Keratinocyte (primary cell): ENCODE measurements at regions not wholly inside any gene's neighbourhood (a gene's known extent, or its start where the extent isn't known, plus 50 kb on each side); places are given as distances from the start of the nearest gene placed in this dataset.

ENCODE experiments used
- DNase-seq: peaks from one replicate; pipeline ENCODE4 v3.0.0-alpha.2; 2011; ENCODE audit warnings: low read depth, missing footprints, low spot score
- FAIRE-seq: peaks from 2 replicates; lab custom pipeline; 2011; peaks lifted over from hg19 to GRCh38; lab: Jason Lieb, UNC
- H2AFZ ChIP-seq: 2 replicates; pipeline ENCODE4 v1.6.0; 2012; ENCODE audit warnings: low read length, control low read depth, inconsistent platforms; ENCODE audit not compliant: control insufficient read depth
- H3K27ac ChIP-seq: 2 replicates; pipeline ENCODE4 v1.5.1; 2011; ENCODE audit warnings: low read length; ENCODE audit not compliant: control insufficient read depth, insufficient read depth
- H3K27me3 ChIP-seq: 3 replicates; pipeline ENCODE4 v1.6.0; 2011; ENCODE audit warnings: low read length; ENCODE audit not compliant: control insufficient read depth, insufficient read depth; ENCODE audit errors: extremely low read depth
- H3K36me3 ChIP-seq, 2 experiments: 2 replicates in 1 of 2; 3 replicates in 1 of 2; pipeline ENCODE4 v1.5.1; 2011; ENCODE audit warnings: low read length in 2 of 2, mild to moderate bottlenecking in 1 of 2; ENCODE audit not compliant: control insufficient read depth in 2 of 2, insufficient read depth in 2 of 2; ENCODE audit errors: extremely low read depth in 1 of 2
- H3K4me1 ChIP-seq: 3 replicates; pipeline ENCODE4 v1.5.1; 2011; ENCODE audit warnings: low read length; ENCODE audit not compliant: control insufficient read depth, insufficient read depth; ENCODE audit errors: extremely low read depth
- H3K4me2 ChIP-seq: 3 replicates; pipeline ENCODE4 v1.6.0; 2011; ENCODE audit warnings: low read depth, low read length; ENCODE audit not compliant: control insufficient read depth, insufficient read depth; ENCODE audit errors: extremely low read depth
- H3K4me3 ChIP-seq, 3 experiments: fragments of 200-600 bp in 1 of 3; sonication (generic) in 1 of 3; 2 replicates in 2 of 3; 3 replicates in 1 of 3; pipeline ENCODE4 v1.5.1; 2011 to 2016; ENCODE audit warnings: low read length in 3 of 3, mild to moderate bottlenecking in 3 of 3, control low read depth in 2 of 3, inconsistent platforms in 1 of 3, low read depth in 1 of 3, mixed read lengths in 1 of 3, mixed run types in 1 of 3, moderate library complexity in 1 of 3; ENCODE audit not compliant: control insufficient read depth in 2 of 3, insufficient read depth in 2 of 3; ENCODE audit errors: extremely low read depth in 1 of 3
- H3K79me2 ChIP-seq: 2 replicates; pipeline ENCODE4 v1.6.0; 2012; ENCODE audit warnings: low read length; ENCODE audit not compliant: control insufficient read depth, insufficient read depth
- H3K9ac ChIP-seq: 3 replicates; pipeline ENCODE4 v1.6.0; 2011; ENCODE audit warnings: low read length; ENCODE audit not compliant: control insufficient read depth, insufficient read depth; ENCODE audit errors: extremely low read depth
- H3K9me1 ChIP-seq: 3 replicates; pipeline ENCODE4 v1.6.0; 2011; ENCODE audit warnings: low read length; ENCODE audit not compliant: control insufficient read depth, insufficient read depth; ENCODE audit errors: extremely low read depth
- H3K9me3 ChIP-seq: 2 replicates; pipeline ENCODE4 v1.5.1; 2012; ENCODE audit warnings: low read depth, low read length; ENCODE audit not compliant: control insufficient read depth
- H4K20me1 ChIP-seq: 3 replicates; pipeline ENCODE4 v1.6.0; 2011; ENCODE audit warnings: low read length; ENCODE audit not compliant: control insufficient read depth, insufficient read depth; ENCODE audit errors: extremely low read depth
- CTCF ChIP-seq, 3 experiments: IDR thresholded peaks in 1 of 3; conservative IDR thresholded peaks in 1 of 3; optimal IDR thresholded peaks in 1 of 3; 2 replicates in 2 of 3; 3 replicates in 1 of 3; pipeline versions ENCODE3 to v1.5.1; 2011; ENCODE audit warnings: low read length in 3 of 3, mild to moderate bottlenecking in 3 of 3, moderate library complexity in 2 of 3, control low read depth in 1 of 3, inconsistent platforms in 1 of 3; ENCODE audit not compliant: insufficient read depth in 2 of 3; ENCODE audit errors: extremely low read depth in 1 of 3
- EZH2 ChIP-seq: IDR thresholded peaks from one replicate; pipeline ENCODE4 v1.6.1; 2012; ENCODE audit warnings: inconsistent platforms, mild to moderate bottlenecking, low read length, moderate library complexity
- dilution Hi-C: fragments of 300-500 bp; cut with MboI; formaldehyde crosslinking; loops from one replicate; pipeline ENCODE4 v1.7.0; 2020; ENCODE audit warnings: low sequenced_read_pairs; ENCODE audit not compliant: extremely low pct_ligation_motif_present

GRCh38 chr12:93148412-93148811 lies 219.3 kb upstream of the EEA1 start:
- Histone ChIP-seq H3K79me2 (no peaks in the 10 kb centered on the region), H3K4me3 (no peak overlapping the region), H3K9me1 (no peaks in the 10 kb centered on the region), H4K20me1 (no peaks in the 10 kb centered on the region), H3K4me2 (no peak overlapping the region), H3K9me3 (no peaks in the 10 kb centered on the region), H3K27ac (no peak overlapping the region), H3K9ac (no peak overlapping the region), H3K27me3 (no peaks in the 10 kb centered on the region), H2AFZ (no peak overlapping the region), H3K4me1 (peaks cover 10% of the 10 kb centered on the region), H3K36me3 (no peaks in the 10 kb centered on the region)
- DNase-seq (no peak), FAIRE-seq (peak; percentile 43)
- TF ChIP-seq CTCF (optimal IDR thresholded peaks at IDR 0.05 in 1 of 3, IDR thresholded peaks at IDR 0.05 in 1 of 3, conservative IDR thresholded peaks at IDR 0.05 in 1 of 3; ENCODE audit: extremely low read depth in 1 of 3, insufficient read depth in 2 of 3, low read length in 3 of 3) (no peak), EZH2 (no peak)
- dilution Hi-C loops = no loop called here

GRCh38 chr12:93149229-93149628 lies 220.1 kb upstream of the EEA1 start:
- H3K36me3 ChIP-seq = no peaks in the 10 kb centered on the region
- H3K27me3 ChIP-seq = no peaks in the 10 kb centered on the region
- peaks cover 8% of the 10 kb centered on the region for H3K4me1 ChIP-seq
- no peak overlapping the region for H2AFZ ChIP-seq
- no peak overlapping the region for H3K4me3 ChIP-seq
- H3K9me1 ChIP-seq = no peaks in the 10 kb centered on the region
- no peak for TF ChIP-seq CTCF (optimal IDR thresholded peaks at IDR 0.05 in 1 of 3, IDR thresholded peaks at IDR 0.05 in 1 of 3, conservative IDR thresholded peaks at IDR 0.05 in 1 of 3; ENCODE audit: extremely low read depth in 1 of 3, insufficient read depth in 2 of 3, low read length in 3 of 3)
- no peak for TF ChIP-seq EZH2
- dilution Hi-C loops = no loop called here
- peak; percentile 9 for FAIRE-seq
- H3K27ac ChIP-seq = no peak overlapping the region
- no peaks in the 10 kb centered on the region for H3K79me2 ChIP-seq
- no peaks in the 10 kb centered on the region for H4K20me1 ChIP-seq
- no peaks in the 10 kb centered on the region for H3K9me3 ChIP-seq
- H3K9ac ChIP-seq = no peak overlapping the region
- H3K4me2 ChIP-seq = no peak overlapping the region
- DNase-seq = no peak
